SK-MEL-5 (cell line): ENCODE measurements at regions not wholly inside any gene's neighbourhood (a gene's known extent, or its start where the extent isn't known, plus 50 kb on each side); places are given as distances from the start of the nearest gene placed in this dataset.
"Not testable (repeated sequence)": the region's sequence is repeated elsewhere in the genome, so short reads cannot be mapped to it uniquely, and the experiment has no call there.

Experiments used
- DNase-seq: peaks from one replicate; pipeline ENCODE4 v3.0.0-alpha.2; 2016; ENCODE audit warnings: low read depth, low spot score
- in situ Hi-C: cut with HindIII; loops from 2 replicates; pipeline ENCODE4 v1.10.0; 2016; ENCODE audit warnings: low sequenced_read_pairs, high pct_unique_total_duplicates, low pct_unique_long_range_greater_than_20kb

DNA sequence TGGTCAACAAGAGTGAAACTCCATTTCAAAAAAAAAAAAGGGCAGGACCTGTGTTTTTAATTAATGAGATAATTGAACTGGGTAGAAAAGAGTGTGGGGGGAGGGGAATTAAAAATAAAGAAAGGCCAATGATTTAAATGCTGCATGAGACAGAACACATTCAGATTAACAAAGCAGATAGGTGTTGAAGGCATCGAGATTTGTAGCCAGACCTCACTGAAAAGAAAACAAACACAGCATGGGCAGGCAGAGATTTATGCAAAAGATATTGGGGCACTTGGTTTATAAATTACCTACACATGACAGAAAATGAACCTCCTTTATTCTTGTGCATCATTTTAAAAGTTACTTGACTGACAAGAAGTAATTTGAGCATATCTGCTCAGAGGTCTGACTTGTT lies 354.0 kb upstream of the API5 start:
- no peak for DNase-seq
- in situ Hi-C loops, result no loop called here

DNA sequence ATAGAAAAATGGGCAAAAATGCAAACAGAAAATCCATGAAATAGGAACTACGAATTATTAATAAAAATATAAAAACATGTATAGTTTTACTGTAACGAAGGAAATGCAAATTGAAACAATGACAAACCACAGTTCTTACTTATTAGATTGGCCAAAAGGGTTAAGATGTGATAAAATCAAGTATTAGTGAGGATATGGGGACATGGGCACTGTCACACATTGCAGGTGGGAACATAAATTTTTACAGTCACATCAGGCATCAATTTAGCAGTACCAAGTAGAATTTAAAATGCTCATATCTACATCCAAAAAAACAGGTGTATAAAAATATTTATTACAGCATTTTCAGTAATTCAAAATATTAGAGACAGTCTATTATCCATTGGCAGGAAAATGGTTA lies 353.2 kb upstream of the API5 start:
- no peak for DNase-seq
- in situ Hi-C loops, result no loop called here

DNA sequence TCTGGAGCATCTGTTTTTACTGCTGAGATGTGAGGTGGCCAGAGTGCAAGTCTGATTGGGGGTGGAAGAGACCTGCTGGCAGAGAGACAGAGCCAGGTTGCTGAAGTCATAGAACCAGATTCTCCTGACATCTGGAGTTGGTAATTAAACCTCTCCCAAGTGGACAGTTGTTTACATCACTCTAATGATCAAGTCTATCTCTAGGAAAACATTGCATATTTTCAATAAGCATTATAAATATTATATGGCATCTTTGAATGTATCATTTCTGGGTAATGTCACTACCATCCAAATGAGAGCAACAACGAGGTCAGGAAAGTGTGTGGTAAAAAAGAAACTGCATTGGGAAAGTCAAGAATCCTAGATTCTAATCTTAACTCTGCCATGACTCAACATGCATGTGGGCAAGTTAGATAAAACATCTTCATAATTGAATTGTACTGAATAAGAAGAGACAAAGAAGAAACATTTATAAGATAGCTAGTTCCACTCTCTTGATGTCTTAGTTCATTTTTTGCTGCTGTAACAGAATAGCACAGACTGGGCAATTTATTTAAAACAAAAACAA lies 351.2 kb upstream of the API5 start:
- in situ Hi-C loops, result no loop called here
- no peak for DNase-seq

DNA sequence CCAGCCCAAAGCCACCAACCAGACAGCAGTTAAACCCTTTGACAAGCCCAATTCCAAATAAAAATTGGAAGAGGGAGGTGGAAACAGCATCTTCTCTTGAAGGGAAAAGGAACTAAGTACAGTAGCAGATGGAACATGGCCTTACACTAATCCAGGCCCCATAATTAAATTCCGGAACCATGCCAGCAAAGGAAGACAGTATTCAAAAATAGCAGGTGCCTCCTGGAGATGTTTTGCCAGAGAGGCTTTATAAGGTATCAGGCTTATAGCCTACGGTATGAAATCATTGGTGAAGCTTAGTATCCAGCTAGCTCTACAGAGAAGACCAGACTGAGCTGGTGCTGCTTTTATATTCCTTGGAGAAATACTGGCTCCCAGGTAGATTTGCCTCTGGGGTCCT lies 344.1 kb upstream of the API5 start:
- no peak for DNase-seq
- in situ Hi-C loops, result no loop called here

DNA sequence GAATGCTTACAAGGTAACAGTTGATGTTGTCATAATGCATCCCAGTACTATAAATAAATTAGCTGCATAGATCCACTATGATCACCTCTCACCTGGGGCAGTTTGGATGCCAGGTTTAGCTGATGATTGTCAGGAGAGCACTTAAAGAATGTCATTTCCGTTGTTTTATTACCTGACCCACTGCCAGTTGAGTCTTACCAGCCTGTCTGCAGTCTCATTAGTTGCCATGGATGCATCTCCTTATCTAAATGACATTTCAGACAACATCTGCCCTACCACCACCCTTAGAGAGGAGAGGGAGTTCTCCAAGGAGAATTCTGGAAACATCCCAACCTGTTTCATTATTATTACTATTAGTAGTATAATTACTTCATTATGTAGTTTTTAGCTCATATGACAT lies 339.1 kb upstream of the API5 start:
- in situ Hi-C loops, result no loop called here
- no peak for DNase-seq

DNA sequence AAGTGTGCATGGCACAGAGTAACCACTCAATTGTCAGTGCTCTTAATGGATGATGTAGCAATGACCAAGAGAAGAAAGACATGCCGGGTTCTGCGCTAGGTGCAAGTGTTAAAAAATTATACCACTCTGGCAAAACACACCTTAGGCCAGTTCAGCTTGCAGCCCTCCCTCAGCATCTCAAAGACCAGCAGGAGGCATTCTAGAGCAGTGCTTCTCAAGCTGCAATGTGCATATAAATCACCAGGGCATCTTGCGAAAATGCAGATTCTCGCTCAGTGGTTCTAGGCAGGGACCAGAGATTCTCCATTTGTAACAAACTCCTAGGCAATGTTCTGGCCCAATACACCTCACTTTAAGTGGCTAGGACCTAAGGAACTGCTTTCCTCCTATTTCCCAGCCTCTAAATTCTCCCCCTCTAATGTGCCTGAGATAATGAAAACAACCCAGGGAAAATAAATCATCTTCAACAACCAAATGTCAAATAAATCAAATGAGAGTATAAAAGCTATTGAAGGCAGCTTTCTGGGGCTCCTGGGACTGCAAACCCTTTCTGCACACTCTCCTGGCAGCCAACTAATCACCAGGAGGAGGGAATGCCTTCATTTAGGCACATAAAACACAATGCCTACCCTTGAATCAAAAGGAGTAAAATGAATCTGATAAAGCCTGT lies 337.2 kb upstream of the API5 start:
- in situ Hi-C loops, result no loop called here
- peak; percentile 68 for DNase-seq

DNA sequence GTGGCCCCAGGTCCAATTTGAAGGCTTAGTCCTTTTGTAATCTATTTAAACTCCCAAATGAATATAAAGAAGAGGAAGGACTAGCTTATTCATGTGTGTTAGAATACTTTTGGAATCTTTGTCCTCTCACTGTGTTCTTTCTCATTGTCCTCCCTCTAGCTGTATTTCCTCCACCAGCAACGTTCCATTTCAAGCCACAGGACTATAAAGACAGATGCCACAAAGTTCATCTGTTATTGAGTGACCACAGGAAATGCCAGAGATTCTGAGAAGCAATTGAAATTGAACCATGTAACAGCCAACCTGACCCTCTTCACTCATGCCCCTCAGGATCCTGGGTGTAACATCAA lies 336.6 kb upstream of the API5 start:
- in situ Hi-C loops, result no loop called here
- peak; percentile 10 for DNase-seq

DNA sequence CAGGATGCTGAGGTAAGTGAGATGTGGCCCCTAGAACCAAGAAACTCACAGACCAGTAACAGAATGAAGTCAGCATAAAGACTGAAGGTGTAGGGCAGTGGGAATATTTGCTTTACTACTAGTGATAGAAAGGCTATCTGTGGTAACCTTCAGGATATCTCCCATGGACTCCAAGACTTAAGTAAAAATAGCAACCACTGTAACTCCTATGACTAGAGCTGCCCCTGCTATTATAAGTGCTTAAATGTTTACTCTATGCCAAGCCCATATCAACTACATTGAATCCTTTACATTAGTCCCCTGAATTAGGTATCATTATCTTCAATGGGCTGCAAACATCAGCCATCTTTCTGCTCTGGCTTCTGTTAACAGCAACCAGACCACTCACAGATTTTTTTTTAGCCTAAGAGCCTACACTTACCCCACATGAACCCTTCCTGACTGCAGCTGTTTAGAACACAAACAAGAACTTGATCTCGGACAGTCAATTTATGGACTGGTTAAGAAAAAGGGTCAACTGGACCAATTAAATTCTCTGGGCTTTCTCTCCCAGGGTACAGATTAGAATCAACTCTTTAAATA lies 335.1 kb upstream of the API5 start:
- no peak for DNase-seq
- in situ Hi-C loops, result no loop called here

DNA sequence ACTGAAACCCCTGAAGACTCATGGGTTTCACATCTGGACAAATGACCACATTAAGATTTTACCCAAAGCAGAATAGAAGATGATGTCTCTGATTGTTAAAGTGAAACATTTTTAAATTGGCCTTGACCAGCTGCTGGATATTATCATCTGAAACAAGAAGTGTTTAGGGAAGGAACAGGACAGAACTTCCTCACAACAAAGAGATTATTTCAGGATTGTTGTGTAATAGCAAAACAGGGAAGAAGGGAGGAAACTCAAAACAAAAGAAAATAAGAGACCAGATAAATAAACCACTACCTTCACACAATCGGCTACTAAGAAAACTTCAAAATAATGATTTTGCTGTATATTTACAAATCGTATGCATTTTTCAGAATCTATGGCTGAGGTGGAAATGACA lies 319.2 kb upstream of the API5 start:
- in situ Hi-C loops, result no loop called here
- DNase-seq, result no peak

DNA sequence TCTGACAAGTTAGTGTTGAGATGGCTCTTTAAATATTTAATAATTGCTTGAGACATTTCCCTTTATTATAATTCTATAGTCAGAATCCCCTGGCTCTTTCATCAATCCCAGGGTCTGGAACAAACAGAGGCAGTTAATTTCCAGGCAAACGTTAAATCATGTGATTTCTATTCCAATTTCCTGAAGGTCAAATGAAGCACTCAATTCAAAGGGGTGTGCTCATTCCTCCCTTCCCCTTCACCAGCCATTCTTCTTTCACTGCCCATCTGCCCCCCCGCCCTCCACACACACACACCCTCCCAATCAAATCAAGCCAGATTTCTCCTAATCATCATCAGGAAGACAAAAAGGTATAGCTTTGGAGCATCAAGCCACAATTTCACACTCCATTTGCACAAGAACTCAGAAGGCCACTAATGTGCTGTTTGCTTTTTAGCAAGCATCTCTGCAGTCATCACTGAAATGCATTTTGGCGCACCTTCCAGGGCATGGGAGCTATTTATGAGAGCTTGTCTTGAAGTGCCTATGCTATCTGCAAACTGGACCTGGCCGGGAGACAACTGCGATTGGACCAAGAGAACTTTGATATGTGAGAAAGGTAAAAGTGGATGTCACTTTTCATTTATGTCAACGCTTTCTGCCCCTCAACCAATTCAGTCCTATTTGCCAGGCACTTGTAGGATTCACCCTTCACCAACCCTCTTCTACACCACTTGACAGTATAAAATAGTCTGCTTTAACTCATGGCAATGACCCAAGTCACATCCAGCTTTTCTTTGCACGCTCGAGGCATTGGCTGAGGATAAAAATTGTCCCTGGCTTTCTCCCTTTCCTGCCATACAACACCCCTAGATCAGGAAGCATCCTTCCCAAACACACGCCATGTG lies 315.1 kb upstream of the API5 start:
- in situ Hi-C loops, result no loop called here
- DNase-seq, result no peak

DNA sequence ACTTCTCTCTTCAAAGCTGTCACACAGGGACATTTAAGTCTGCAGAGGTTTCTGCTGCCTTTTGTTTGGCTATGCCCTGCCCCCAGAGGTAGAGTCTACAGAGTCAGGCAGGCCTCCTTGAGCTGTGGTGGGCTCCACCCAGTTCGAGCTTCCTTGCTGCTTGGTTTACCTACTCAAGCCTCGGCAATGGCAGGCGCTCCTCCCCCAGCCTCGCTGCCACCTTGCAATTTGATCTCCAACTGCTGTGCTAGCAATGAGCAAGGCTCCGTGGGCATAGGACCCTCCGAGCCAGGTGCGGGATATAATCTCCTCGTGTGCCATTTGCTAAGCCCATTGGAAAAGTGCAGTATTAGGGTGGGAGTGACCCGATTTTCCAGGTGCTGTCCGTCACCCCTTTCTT lies 306.9 kb upstream of the API5 start:
- in situ Hi-C loops, result not testable (repeated sequence)

DNA sequence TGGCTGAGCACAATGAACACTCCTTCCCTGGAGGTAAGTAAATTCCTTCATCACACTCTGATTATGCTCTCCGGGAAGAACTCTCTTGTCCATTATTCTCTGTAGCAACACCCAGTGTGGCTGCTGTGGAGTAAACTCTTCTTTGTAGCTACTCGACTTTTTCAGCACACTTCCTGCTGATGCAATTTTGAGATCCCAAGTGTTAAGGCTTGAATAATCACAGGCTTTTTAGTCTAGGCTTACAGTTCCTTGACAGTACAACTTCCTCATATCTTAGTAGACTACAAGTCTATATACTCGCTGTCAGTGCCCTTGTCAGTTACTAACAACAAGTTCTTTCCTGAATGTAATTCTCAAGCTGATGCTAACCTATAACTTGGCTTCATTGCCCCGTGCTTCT lies 301.8 kb upstream of the API5 start:
- in situ Hi-C loops, result no loop called here
- no peak for DNase-seq

More for the DNA sequence above, 306.9 kb upstream of the API5 start:
- DNase-seq, result not testable (repeated sequence)

DNA sequence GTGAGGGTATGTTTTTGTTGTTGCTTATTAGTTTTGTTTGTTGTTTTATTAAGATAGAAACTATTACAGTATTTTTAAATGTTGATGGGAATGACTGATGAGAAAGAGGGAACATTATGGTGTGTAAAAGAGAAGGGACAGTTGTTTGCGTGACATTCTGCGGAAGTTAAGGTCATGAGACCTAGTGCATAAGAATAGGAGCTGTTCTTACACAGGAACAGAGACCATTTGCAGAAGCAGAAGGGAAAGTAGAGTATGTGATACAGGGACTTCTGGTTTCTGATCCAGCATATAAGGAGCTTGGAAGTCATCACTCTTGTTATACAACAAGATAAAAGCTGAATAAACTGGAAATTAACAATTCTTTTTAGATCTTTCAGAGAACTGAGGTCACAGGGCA lies 299.2 kb upstream of the API5 start:
- in situ Hi-C loops, result no loop called here
- DNase-seq, result no peak

DNA sequence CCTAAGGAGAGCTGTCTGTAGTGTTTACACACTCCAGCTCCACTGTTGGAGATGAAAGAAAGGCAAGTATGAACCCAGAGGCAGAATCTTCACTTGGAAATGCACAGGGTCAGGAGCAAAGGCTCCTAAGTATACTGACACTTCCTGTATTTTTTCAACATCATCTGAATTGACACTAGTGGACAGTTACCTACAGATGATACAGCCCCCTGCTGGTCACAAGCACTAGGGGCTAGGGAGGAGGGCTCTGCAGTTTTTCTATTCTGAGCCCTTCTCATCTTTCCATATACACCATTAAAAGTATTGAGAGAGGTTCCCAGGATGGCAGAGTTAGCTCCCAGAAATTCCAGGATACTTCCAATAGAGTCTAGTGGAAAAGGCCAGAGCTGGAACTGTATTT lies 290.3 kb upstream of the API5 start:
- peak; percentile 73 for DNase-seq
- in situ Hi-C loops, result no loop called here

DNA sequence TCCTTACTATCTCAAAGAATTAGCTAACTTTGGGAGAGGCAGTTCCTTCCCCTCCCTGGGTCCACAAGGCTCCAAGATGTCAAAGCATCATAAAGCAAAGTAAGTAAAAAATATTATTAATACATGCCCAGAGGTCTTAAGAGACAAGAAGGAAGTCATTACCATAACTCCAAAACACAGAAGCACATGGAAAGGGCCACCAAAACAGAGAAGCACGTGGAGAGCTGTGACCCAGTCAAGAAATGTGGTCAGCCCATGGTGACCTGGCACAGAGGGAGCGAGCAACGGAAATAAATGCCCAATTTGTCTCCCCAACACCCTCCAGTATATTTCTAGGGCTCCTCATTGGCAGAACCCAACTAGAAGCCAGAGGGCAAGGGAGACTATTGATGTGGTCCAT lies 277.5 kb upstream of the API5 start:
- in situ Hi-C loops, result no loop called here
- no peak for DNase-seq

DNA sequence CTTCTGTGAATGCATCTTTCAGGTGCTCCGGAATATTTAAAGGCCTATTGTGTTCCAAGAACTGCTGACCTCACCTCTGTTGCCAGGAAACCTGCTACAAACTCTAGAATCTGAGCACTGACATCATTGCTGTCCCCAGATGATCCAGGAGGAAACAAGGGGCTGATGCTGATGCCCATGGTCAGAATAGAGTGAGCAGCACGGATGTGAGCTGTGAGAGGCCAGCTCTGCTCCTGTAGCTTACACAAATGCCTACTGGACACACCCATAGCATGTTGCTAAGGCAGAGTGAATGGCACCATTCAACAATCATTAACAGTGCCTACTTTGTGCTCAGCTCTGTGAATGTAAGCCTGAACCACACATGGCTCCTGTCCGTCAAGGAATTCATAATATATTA lies 276.7 kb upstream of the API5 start:
- in situ Hi-C loops, result no loop called here
- DNase-seq, result peak; percentile 97

DNA sequence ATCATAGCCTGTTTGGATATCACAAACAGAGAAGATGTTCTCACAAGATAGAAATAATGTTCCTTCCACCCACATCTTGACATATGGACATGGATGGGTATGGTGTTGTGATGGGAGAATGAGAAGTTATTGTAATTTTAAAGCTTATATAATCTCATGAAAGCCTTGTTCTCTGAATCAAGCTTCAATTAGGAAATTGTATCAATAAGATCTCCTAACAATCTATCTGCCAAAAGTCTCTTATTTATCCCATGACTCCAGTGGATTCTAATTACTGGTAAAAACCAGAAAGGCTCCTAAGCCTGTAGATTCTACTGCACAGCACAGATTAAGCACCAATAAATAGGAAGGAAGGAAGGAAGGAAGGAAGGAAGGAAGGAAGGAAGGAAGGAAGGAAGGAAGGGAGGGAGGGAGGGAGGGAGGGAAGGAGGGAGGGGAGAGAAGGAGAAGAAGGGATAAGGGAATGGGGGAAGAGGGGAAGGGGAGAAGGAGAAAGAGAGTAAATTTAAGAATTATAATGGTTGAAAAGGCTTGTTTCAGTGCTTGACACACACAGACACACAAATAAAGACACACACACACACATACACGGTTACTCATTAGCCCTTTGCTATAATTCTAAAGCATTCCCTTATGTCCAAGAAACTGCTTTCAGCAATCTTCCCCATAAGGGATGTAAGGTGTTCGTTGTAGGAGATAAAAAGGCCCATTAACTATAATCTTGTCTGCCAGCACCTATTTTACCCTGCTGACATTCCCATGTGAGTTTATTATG lies 258.0 kb upstream of the API5 start:
- no peak for DNase-seq
- in situ Hi-C loops, result no loop called here

DNA sequence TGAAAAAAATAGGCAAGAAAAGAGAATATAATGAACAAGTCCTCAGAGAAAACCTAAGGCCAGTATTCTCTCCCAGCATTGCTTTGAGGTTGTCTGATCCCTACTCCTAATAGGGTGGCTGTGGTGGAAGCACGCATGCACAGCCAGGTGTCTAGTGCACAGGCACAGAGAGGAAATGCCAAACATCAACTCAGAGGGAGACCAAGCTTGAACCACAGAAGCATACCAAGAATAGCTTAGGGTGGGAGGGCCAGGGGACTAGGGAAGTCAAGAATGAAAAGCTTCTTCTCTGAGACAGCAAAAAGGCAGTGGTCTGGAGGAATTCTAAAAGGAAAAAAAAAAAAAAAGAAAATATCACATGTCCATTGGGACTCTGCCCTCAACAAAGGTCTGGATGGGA lies 244.1 kb upstream of the API5 start:
- DNase-seq, result no peak
- in situ Hi-C loops, result no loop called here
